ENCODE measurements at regions not wholly inside any gene's neighbourhood (a gene's known extent, or its start where the extent isn't known, plus 50 kb on each side); places are given as distances from the start of the nearest gene placed in this dataset.

DNA sequence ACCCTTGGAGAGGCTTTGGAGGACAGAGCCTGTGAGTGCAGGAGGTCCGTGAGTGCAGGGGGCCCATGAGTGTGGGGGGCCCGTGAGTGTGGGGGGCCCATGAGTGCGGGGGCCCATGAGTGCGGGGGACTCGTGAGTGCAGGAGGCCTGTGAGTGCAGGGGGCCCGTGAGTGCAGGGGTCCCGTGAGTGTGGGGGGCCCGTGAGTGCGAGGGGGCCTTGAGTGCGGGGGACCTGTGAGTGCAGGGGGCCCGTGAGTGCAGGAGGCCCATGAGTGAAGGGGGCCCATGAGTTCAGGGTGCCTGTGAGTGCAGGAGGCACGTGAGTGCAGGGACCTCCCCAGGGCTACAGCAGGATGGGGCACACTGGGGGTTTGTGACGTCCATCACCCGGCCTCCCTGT lies 108.3 kb upstream of the TTC34 start:
- TF ChIP-seq, protein P1, sequence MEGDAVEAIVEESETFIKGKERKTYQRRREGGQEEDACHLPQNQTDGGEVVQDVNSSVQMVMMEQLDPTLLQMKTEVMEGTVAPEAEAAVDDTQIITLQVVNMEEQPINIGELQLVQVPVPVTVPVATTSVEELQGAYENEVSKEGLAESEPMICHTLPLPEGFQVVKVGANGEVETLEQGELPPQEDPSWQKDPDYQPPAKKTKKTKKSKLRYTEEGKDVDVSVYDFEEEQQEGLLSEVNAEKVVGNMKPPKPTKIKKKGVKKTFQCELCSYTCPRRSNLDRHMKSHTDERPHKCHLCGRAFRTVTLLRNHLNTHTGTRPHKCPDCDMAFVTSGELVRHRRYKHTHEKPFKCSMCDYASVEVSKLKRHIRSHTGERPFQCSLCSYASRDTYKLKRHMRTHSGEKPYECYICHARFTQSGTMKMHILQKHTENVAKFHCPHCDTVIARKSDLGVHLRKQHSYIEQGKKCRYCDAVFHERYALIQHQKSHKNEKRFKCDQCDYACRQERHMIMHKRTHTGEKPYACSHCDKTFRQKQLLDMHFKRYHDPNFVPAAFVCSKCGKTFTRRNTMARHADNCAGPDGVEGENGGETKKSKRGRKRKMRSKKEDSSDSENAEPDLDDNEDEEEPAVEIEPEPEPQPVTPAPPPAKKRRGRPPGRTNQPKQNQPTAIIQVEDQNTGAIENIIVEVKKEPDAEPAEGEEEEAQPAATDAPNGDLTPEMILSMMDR (conservative IDR thresholded peaks at IDR 0.05), result no peak
- no peak for TF ChIP-seq EZH2 (IDR thresholded peaks at IDR 0.05; ENCODE audit: low read depth)

All from PC-9 (cell line).